BLaER1 treated with 17β-estradiol and CSF1 and Interleukin-3, amounts not matched to agents 10 nM and 100 nM (cell line): ENCODE measurements at regions not wholly inside any gene's neighbourhood (a gene's known extent, or its start where the extent isn't known, plus 50 kb on each side); places are given as distances from the start of the nearest gene placed in this dataset.
A peak's percentile ranks its signal among the peaks of the same experiment; 100 is the strongest.

Experiments
- H3K27ac ChIP-seq, 11 experiments: shearing (Covaris generic); formaldehyde crosslinking; 2 replicates each; pipeline ENCODE4 v1.8.1; 2022
- H3K27me3 ChIP-seq, 11 experiments: shearing (Covaris generic); formaldehyde crosslinking; 2 replicates each; pipeline ENCODE4 v1.8.1; 2022
- H3K36me3 ChIP-seq, 11 experiments: shearing (Covaris generic); formaldehyde crosslinking; 2 replicates each; pipeline ENCODE4 v1.8.1; 2022
- H3K4me1 ChIP-seq, 10 experiments: shearing (Covaris generic); formaldehyde crosslinking; 2 replicates each; pipeline ENCODE4 v1.8.1; 2022
- H3K4me2 ChIP-seq, 11 experiments: shearing (Covaris generic); formaldehyde crosslinking; 2 replicates each; pipeline ENCODE4 v1.8.1; 2022
- H3K4me3 ChIP-seq, 10 experiments: shearing (Covaris generic); formaldehyde crosslinking; 2 replicates each; pipeline ENCODE4 v1.8.1; 2022
- H3K9ac ChIP-seq, 11 experiments: shearing (Covaris generic); formaldehyde crosslinking; 2 replicates each; pipeline ENCODE4 v1.8.1; 2022
- H3K9me3 ChIP-seq, 11 experiments: shearing (Covaris generic); formaldehyde crosslinking; replicated peaks in 1 of 11; 2 replicates each; pipeline ENCODE4 v1.8.1; 2022
- H4K20me1 ChIP-seq, 11 experiments: shearing (Covaris generic); formaldehyde crosslinking; 2 replicates each; pipeline ENCODE4 v1.8.1; 2022
- Cebpa-rat ChIP-seq, 11 experiments: shearing (Covaris generic); IDR thresholded peaks; 2 replicates each; pipeline ENCODE4 v1.8.1; 2022

DNA sequence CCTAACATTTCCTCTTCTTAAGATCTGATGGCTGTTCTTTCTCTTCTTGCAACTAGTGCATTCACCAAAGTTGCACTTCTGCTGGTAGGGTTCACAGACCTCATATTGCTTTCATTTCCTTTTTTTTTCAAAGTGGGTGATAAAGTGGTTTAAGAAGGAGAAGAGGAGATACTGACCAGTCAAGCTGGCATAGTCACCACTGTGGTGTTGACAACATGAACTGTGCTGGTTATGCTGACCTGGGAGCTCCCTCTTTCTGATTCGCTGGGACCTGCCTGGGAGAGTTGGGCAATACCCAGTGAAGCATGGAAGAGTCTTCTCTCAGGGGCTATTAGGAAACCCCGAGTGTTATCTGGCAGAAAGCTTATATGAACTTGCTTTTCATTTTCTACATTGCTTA, 222.9 kb downstream of the SLITRK5 start:
- H3K4me3 ChIP-seq, result peak overlapping the region in 1 of 10 experiments; percentile 37; a peak in 1 of 20 replicates
- H3K27ac ChIP-seq, result peak overlapping the region in 5 of 11 experiments; percentile 21 to 78 (median 64); a peak in 9 of 22 replicates
- peaks cover 0 to 7% (median 0%) of the 10 kb centered on the region in 11 experiments; a peak in 1 of 22 replicates for H3K9me3 ChIP-seq
- no peaks in the 10 kb centered on the region for H3K27me3 ChIP-seq
- H3K9ac ChIP-seq, result peak overlapping the region in 3 of 11 experiments; percentile 8 to 58 (median 44); a peak in 4 of 22 replicates
- H4K20me1 ChIP-seq, result no peaks in the 10 kb centered on the region
- H3K4me1 ChIP-seq, result peaks cover 11 to 37% (median 21%) of the 10 kb centered on the region in 10 experiments; a peak in 19 of 20 replicates
- TF ChIP-seq Cebpa-rat (IDR thresholded peaks at IDR 0.05), result peak; percentile 40 to 95 (median 63); a peak in 14 of 22 replicates
- no peaks in the 10 kb centered on the region for H3K36me3 ChIP-seq
- H3K4me2 ChIP-seq, result peak overlapping the region; percentile 27 to 83 (median 54); a peak in 20 of 22 replicates

DNA sequence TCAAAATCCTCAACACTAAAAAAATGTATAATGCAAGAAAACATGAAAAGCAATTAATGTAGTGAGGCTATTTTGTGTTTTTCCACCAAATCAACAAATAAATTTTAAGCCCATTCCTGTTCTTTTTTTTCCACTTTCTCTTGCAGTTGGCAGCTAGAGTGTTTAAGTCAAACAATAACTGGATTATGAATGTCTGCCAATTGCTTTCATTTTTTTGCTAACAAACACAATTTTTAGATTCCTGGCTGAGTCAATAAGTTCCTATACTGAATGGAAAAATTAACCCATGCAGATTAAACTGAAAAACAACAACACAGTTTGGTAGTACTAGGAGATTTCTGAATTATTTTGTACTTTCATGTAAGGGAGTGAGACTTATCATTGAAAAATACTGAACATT, 232.4 kb downstream of the SLITRK5 start:
- Histone ChIP-seq H3K27ac (no peak overlapping the region), H3K4me1 (no peaks in the 10 kb centered on the region), H3K36me3 (no peaks in the 10 kb centered on the region), H3K4me3 (no peak overlapping the region), H3K9me3 (peaks cover 0 to 5% (median 0%) of the 10 kb centered on the region in 11 experiments; a peak in 1 of 22 replicates), H4K20me1 (no peaks in the 10 kb centered on the region), H3K9ac (no peak overlapping the region), H3K4me2 (no peak overlapping the region), H3K27me3 (no peaks in the 10 kb centered on the region)
- no peak for TF ChIP-seq Cebpa-rat (IDR thresholded peaks at IDR 0.05)

DNA sequence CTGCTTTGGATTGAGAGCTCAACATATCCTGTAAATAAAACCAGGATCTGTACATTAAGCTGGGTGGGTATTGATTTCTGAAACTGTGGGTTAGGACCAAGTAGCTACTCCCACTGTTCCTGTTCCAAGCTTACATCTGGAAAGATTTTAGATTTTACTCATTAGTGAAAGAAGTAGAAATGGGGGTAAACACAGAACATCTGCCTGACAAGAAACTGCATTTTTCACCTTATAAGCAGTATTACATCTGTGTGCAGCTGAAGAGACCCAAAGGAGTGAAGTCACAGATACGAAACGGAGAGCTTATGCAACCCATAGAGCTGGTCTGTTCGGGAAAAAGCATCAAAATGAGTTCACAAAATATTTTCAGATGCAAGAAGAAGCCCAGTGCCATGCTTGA, 235.2 kb downstream of the SLITRK5 start:
- H3K4me1 ChIP-seq, result no peaks in the 10 kb centered on the region
- no peak for TF ChIP-seq Cebpa-rat (IDR thresholded peaks at IDR 0.05)
- no peak overlapping the region for H3K9ac ChIP-seq
- H3K27ac ChIP-seq, result no peak overlapping the region
- no peaks in the 10 kb centered on the region for H3K27me3 ChIP-seq
- H4K20me1 ChIP-seq, result no peaks in the 10 kb centered on the region
- no peak overlapping the region for H3K4me3 ChIP-seq
- H3K4me2 ChIP-seq, result no peak overlapping the region
- no peaks in the 10 kb centered on the region for H3K36me3 ChIP-seq
- H3K9me3 ChIP-seq, result no peaks in the 10 kb centered on the region

DNA sequence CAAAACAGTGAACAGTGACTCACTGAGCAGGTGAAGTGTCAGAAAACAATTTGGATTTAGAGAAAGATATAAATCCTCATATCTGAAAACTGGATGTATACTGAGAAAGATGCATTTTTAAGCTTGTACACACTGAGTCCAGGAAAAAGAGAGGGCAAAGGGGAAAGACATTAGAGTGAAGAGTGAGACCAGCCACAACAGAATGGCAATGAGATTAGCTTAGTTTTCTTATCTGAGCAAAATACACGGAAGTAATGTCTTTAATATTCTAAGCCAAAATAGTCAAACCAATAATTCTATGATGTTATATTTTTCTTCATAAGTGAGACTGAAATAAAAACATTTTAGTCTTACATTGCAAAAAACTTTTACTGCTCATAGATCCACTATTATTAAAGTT, 236.0 kb downstream of the SLITRK5 start:
- no peaks in the 10 kb centered on the region for H3K36me3 ChIP-seq
- H4K20me1 ChIP-seq, result no peaks in the 10 kb centered on the region
- H3K4me2 ChIP-seq, result no peak overlapping the region
- H3K4me1 ChIP-seq, result no peaks in the 10 kb centered on the region
- no peaks in the 10 kb centered on the region for H3K27me3 ChIP-seq
- no peak overlapping the region for H3K9ac ChIP-seq
- TF ChIP-seq Cebpa-rat (IDR thresholded peaks at IDR 0.05), result no peak
- H3K27ac ChIP-seq, result no peak overlapping the region
- 0 out of 22 replicates have a peak, but pooled peaks cover 0 to under 1% (median 0%) of the 10 kb centered on the region in 11 experiments for H3K9me3 ChIP-seq
- no peak overlapping the region for H3K4me3 ChIP-seq

DNA sequence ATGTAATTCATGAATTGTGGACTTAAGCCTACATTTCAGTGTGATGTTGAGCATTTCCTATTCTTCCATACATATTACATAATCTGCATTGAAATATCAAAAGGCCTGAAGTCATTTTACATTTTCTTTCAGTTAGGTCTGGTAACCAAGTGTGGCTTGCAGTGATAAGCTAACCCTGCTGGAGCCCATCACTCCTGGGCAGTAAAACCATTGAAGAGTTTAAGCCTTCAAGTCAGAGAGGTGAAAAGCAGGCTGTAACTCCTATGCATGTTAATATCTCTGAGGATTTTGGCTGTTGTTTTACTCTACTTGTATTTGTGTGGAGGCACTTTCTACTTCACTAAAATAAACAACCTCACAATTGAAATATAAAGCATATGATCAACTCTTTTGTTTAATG, 248.8 kb downstream of the SLITRK5 start:
- no peak for TF ChIP-seq Cebpa-rat (IDR thresholded peaks at IDR 0.05)

DNA sequence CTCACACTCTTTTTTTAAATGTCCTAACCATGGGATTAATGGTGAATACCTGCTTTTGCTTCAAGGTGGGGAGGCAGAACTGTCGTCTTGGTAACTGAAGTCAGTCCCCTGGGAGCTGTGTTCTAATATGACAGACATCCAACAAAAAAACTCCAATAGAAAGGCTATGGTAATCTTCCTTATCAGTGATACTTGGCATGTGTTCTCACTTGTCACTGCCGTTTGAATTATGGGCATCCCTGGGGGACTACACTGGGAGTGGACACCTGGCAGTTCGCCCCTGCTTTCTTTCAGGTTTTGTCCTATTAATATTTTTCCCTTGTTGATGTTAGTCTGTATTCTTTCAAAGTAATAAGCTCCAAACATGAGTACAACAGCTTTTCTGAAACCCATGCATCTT, 252.6 kb downstream of the SLITRK5 start:
- no peak overlapping the region for H3K4me2 ChIP-seq
- no peaks in the 10 kb centered on the region for H4K20me1 ChIP-seq
- H3K9me3 ChIP-seq, result no peaks in the 10 kb centered on the region
- H3K27ac ChIP-seq, result no peak overlapping the region
- H3K27me3 ChIP-seq, result no peaks in the 10 kb centered on the region
- no peak overlapping the region for H3K4me3 ChIP-seq
- H3K36me3 ChIP-seq, result no peaks in the 10 kb centered on the region
- no peak for TF ChIP-seq Cebpa-rat (IDR thresholded peaks at IDR 0.05)
- no peaks in the 10 kb centered on the region for H3K4me1 ChIP-seq
- H3K9ac ChIP-seq, result no peak overlapping the region

More for the DNA sequence above, 248.8 kb downstream of the SLITRK5 start:
- Histone ChIP-seq H3K4me1 (no peaks in the 10 kb centered on the region), H3K4me2 (no peak overlapping the region), H3K9me3 (no peaks in the 10 kb centered on the region), H3K9ac (no peak overlapping the region), H3K27me3 (no peaks in the 10 kb centered on the region), H4K20me1 (no peaks in the 10 kb centered on the region), H3K36me3 (no peaks in the 10 kb centered on the region), H3K27ac (no peak overlapping the region), H3K4me3 (no peak overlapping the region)

DNA sequence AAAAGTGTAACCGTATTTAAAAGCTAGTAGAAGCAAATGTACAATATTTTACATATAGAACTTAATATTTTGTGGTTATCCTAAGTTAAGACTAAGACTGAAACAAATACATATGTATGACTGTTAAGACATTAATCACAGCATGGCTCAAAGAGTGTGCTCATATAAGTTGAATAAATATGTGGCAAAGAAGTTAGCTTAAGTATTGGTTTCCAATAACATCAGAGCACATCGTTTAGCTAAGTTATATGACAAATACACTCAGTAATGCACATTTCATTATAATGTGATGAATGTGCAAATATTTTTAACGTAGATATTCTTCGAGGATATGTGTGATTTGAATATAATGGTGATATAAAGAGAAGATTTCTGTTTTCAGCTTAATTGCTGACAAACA, 253.8 kb downstream of the SLITRK5 start:
- Histone ChIP-seq H3K4me3 (no peak overlapping the region), H4K20me1 (no peaks in the 10 kb centered on the region), H3K9ac (no peak overlapping the region), H3K4me1 (no peaks in the 10 kb centered on the region), H3K27me3 (no peaks in the 10 kb centered on the region), H3K9me3 (no peaks in the 10 kb centered on the region), H3K4me2 (no peak overlapping the region), H3K36me3 (no peaks in the 10 kb centered on the region), H3K27ac (no peak overlapping the region)
- no peak for TF ChIP-seq Cebpa-rat (IDR thresholded peaks at IDR 0.05)

DNA sequence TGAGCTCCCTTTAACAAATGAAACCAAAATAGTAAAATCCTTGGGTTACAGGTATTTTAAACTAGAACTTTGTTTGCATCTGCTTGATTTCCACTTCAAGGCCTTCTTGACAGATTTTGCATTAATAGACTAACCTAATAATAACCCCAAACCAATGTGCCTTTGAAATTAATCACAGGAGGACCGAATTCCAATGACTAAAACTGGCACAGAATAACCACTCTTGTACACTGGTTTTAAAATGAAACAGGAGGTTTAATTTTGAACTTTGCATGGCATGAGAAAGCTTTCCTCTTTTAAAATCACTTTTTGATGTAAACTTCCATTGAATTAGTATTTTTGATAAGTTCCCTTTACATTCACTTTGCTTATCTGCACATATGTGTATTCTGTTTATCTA, 269.6 kb downstream of the SLITRK5 start:
- H3K9me3 ChIP-seq, result no peaks in the 10 kb centered on the region
- H3K4me3 ChIP-seq, result no peak overlapping the region
- no peaks in the 10 kb centered on the region for H4K20me1 ChIP-seq
- no peaks in the 10 kb centered on the region for H3K4me1 ChIP-seq
- no peaks in the 10 kb centered on the region for H3K27me3 ChIP-seq
- no peak overlapping the region for H3K27ac ChIP-seq
- no peak overlapping the region for H3K9ac ChIP-seq
- no peak for TF ChIP-seq Cebpa-rat (IDR thresholded peaks at IDR 0.05)
- no peaks in the 10 kb centered on the region for H3K36me3 ChIP-seq
- H3K4me2 ChIP-seq, result no peak overlapping the region

DNA sequence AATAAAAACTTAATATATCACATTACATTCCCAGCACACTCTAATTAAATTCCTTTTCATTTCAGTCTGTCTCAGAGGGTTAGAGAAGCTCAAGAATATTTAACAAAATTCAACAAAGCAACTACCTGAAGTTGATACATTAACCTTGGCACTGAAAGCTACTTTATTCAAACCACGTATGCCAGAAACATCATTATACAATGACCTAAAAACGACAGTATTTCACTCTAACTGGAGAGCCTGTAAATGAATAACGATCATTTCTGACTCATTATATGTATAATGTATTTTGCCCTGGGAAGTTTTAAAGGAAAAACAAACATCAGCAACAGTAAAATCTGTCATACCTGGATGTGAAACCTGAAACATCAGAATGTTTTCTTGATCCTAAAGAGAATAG, 270.1 kb downstream of the SLITRK5 start:
- no peak overlapping the region for H3K4me3 ChIP-seq
- no peak overlapping the region for H3K27ac ChIP-seq
- no peak overlapping the region for H3K4me2 ChIP-seq
- H3K27me3 ChIP-seq, result no peaks in the 10 kb centered on the region
- H3K4me1 ChIP-seq, result no peaks in the 10 kb centered on the region
- no peaks in the 10 kb centered on the region for H3K36me3 ChIP-seq
- H3K9me3 ChIP-seq, result no peaks in the 10 kb centered on the region
- TF ChIP-seq Cebpa-rat (IDR thresholded peaks at IDR 0.05), result no peak
- H3K9ac ChIP-seq, result no peak overlapping the region
- no peaks in the 10 kb centered on the region for H4K20me1 ChIP-seq

DNA sequence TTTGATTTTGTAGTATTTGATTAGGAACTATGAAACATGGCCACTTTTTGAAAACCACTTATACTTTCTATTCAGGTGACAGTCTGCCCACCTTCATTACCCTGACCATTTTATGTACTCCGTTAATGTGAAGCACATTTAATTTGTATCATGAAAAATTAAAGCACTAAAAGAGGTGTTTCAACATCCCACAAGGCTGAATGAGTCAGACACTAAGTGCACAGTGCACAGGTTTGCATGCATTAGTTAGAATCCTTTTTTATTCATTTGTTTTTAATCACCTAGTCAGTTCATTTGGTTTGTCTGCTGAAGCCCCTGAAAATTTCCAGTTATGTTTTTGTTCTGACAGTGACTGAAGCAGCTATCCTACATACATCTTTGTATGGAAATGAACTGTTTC, 271.0 kb downstream of the SLITRK5 start:
- TF ChIP-seq Cebpa-rat (IDR thresholded peaks at IDR 0.05), result no peak
- H3K9me3 ChIP-seq, result no peaks in the 10 kb centered on the region
- H4K20me1 ChIP-seq, result no peaks in the 10 kb centered on the region
- no peak overlapping the region for H3K4me3 ChIP-seq
- H3K4me1 ChIP-seq, result no peaks in the 10 kb centered on the region
- no peaks in the 10 kb centered on the region for H3K27me3 ChIP-seq
- H3K4me2 ChIP-seq, result no peak overlapping the region
- no peaks in the 10 kb centered on the region for H3K36me3 ChIP-seq
- no peak overlapping the region for H3K9ac ChIP-seq
- no peak overlapping the region for H3K27ac ChIP-seq
